ENCODE measurements at regions not wholly inside any gene's neighbourhood (a gene's known extent, or its start where the extent isn't known, plus 50 kb on each side); places are given as distances from the start of the nearest gene placed in this dataset.

DNA sequence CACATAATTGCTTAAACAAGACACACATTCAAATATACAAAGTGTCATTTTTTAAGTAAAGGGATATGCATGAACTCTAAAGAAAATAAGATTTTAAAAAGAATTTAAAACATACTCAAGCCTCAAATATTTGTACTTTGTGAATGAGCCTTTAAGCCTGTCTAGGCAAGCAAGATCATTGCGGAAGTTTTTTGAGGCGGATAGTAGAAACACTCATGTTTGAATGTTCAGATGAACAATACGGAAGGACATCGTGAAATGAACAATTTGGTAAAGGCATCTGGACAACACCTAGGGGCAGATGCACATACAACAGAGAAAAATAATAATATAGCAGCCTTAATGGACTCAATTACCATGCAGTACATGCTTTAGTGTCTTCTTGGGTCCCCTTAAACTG lies 928.9 kb downstream of the TFAP2A start:
- Histone ChIP-seq H3K36me3 (replicated peaks in 1 of 2) (no peaks in the 10 kb centered on the region), H3K27ac (no peak overlapping the region), H3K4me1 (replicated peaks in 1 of 2) (no peaks in the 10 kb centered on the region), H3K27me3 (no peaks in the 10 kb centered on the region), H3K4me3 (no peak overlapping the region), H3K9me3 (replicated peaks in 1 of 3) (no peaks in the 10 kb centered on the region)
- TF ChIP-seq, protein P1, sequence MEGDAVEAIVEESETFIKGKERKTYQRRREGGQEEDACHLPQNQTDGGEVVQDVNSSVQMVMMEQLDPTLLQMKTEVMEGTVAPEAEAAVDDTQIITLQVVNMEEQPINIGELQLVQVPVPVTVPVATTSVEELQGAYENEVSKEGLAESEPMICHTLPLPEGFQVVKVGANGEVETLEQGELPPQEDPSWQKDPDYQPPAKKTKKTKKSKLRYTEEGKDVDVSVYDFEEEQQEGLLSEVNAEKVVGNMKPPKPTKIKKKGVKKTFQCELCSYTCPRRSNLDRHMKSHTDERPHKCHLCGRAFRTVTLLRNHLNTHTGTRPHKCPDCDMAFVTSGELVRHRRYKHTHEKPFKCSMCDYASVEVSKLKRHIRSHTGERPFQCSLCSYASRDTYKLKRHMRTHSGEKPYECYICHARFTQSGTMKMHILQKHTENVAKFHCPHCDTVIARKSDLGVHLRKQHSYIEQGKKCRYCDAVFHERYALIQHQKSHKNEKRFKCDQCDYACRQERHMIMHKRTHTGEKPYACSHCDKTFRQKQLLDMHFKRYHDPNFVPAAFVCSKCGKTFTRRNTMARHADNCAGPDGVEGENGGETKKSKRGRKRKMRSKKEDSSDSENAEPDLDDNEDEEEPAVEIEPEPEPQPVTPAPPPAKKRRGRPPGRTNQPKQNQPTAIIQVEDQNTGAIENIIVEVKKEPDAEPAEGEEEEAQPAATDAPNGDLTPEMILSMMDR (IDR thresholded peaks at IDR 0.05) = no peak
- no peak for TF ChIP-seq POLR2A (IDR thresholded peaks at IDR 0.05)
- no peak for DNase-seq
- intact Hi-C loops (cut with DNase I) = no loop called here
- 80 to 92% (median 90%) methylated on average over 4 of the region's 4 CpGs for WGBS, 4 donors

DNA sequence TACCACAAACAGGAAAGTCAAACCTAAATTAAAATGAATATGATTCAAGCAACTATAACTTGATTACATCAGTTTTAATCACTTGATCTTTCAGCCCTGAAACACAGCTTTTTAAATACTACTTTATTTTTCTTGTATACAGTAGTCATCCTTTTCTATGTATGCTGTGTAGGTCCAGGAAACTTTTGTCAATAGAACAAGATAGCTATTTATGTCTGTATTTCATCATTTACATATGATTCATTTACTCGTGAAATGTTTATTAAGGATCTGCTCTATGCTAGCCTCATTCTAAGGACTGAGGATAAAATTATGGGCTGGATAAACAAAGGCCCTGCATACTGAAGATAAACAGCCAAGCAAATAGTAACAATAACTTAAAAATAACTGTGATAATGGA lies 930.2 kb downstream of the TFAP2A start:
- H3K27ac ChIP-seq = no peak overlapping the region
- TF ChIP-seq POLR2A (IDR thresholded peaks at IDR 0.05) = no peak
- WGBS, 4 donors = 55 to 60% (median 55%) methylated on average over 1 of the region's 1 CpG
- no peaks in the 10 kb centered on the region for H3K4me1 ChIP-seq (replicated peaks in 1 of 2)
- DNase-seq = no peak
- intact Hi-C loops (cut with DNase I) = no loop called here
- H3K27me3 ChIP-seq = no peaks in the 10 kb centered on the region
- H3K9me3 ChIP-seq (replicated peaks in 1 of 3) = no peaks in the 10 kb centered on the region
- no peaks in the 10 kb centered on the region for H3K36me3 ChIP-seq (replicated peaks in 1 of 2)
- no peak overlapping the region for H3K4me3 ChIP-seq

DNA sequence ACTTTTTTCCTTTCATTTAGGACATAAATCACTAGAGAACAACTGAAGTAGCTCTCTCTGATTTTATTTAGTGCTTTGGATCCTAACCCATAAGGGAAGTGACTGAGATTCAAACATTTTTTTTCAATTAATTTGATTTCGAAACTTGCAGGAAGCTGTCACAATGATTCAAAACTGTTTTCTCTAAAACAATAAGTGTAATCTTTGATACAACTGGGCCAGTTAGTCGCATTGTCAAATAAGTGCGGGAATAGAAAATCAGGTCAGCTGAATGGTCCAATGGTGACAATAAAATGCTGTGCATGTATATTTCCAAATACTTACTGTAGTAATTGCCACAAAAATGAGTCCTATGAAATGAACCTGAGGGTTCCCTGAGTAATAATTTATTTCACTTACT lies 930.8 kb downstream of the TFAP2A start:
- H3K9me3 ChIP-seq (replicated peaks in 1 of 3) = no peaks in the 10 kb centered on the region
- intact Hi-C loops (cut with DNase I) = no loop called here
- H3K4me1 ChIP-seq (replicated peaks in 1 of 2) = no peaks in the 10 kb centered on the region
- H3K36me3 ChIP-seq (replicated peaks in 1 of 2) = no peaks in the 10 kb centered on the region
- no peak for DNase-seq
- no peak overlapping the region for H3K4me3 ChIP-seq
- no peaks in the 10 kb centered on the region for H3K27me3 ChIP-seq
- no peak for TF ChIP-seq POLR2A (IDR thresholded peaks at IDR 0.05)
- TF ChIP-seq, protein P1 (IDR thresholded peaks at IDR 0.05) = no peak
- WGBS, 4 donors = 58 to 64% (median 62%) methylated on average over 3 of the region's 3 CpGs
- H3K27ac ChIP-seq = no peak overlapping the region

DNA sequence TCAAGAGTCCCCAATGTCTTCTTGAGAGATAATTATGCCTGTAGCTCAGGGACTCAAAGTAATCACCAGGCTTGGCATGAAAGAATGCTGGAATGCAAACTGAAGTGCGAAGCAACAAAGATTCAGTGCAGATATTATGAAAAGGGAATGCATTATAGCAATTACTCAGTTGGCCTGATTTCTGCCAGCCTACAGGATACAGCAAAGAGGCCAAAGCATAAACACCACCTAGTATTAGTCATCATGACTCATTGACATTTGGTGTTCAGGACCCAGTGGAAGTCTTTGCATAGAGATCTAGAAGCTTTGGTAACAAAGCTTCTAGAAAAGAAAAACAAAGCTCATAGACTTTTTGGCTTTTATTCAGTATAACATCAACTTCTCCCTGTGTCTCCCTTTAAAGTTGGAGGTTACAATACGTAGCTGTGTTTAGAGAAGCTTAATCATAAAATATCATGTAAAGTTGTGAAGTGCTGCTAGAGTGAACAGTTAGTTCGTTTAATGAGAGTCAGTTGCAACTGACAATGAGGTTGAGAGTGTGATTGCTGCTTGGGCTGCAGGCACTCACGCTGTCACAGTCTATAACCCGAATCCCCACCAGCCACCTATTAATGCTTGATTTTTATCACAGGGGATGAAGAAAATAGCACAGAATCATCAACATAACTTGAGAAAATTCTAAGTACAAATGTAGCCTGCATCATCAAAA lies 932.7 kb downstream of the TFAP2A start:
- intact Hi-C loops (cut with DNase I) = no loop called here
- Histone ChIP-seq H3K4me3 (no peak overlapping the region), H3K27ac (no peak overlapping the region), H3K36me3 (replicated peaks in 1 of 2) (no peaks in the 10 kb centered on the region), H3K27me3 (no peaks in the 10 kb centered on the region), H3K4me1 (replicated peaks in 1 of 2) (no peaks in the 10 kb centered on the region), H3K9me3 (replicated peaks in 1 of 3) (no peaks in the 10 kb centered on the region)
- no peak for DNase-seq
- WGBS, 4 donors = 51 to 58% (median 54%) methylated on average over 5 of the region's 5 CpGs
- TF ChIP-seq POLR2A (IDR thresholded peaks at IDR 0.05) = no peak
- TF ChIP-seq, protein P1 (IDR thresholded peaks at IDR 0.05) = no peak
